GM23338 (cell line): ENCODE measurements at regions not wholly inside any gene's neighbourhood (a gene's known extent, or its start where the extent isn't known, plus 50 kb on each side); places are given as distances from the start of the nearest gene placed in this dataset.

Source experiments
- ATAC-seq: fragments of 200-7000 bp; cut with Tn5 transposase; 3 replicates; pipeline ENCODE4 v1.9.1; 2020
- DNase-seq: peaks from one replicate; pipeline ENCODE4 v3.0.0-alpha.2; 2015; ENCODE audit warnings: low spot score
- H2AFZ ChIP-seq: fragments of 200-600 bp; sonication (generic); 2 replicates; pipeline ENCODE4 v1.8.0; 2016; ENCODE audit warnings: antibody characterized with exemption, mild to moderate bottlenecking, moderate library complexity
- H3F3A ChIP-seq: fragments of 200-600 bp; sonication (generic); replicated peaks from 2 replicates; pipeline ENCODE4 v1.8.0; 2017; ENCODE audit warnings: antibody characterized with exemption, mixed run types, low read depth
- H3K27ac ChIP-seq: fragments of 200-600 bp; sonication (generic); 2 replicates; pipeline ENCODE4 v1.6.1; 2016; ENCODE audit warnings: low read depth
- H3K27me3 ChIP-seq: fragments of 200-600 bp; sonication (generic); 2 replicates; pipeline ENCODE4 v1.8.0; 2016; ENCODE audit warnings: mild to moderate bottlenecking, mixed run types, moderate library complexity; ENCODE audit not compliant: insufficient read depth
- H3K36me3 ChIP-seq: fragments of 200-600 bp; sonication (generic); 2 replicates; pipeline ENCODE4 v1.8.0; 2016; ENCODE audit warnings: mild to moderate bottlenecking; ENCODE audit not compliant: insufficient read depth
- H3K4me1 ChIP-seq: fragments of 200-600 bp; sonication (generic); 2 replicates; pipeline ENCODE4 v1.8.0; 2016; ENCODE audit warnings: mild to moderate bottlenecking, moderate library complexity; ENCODE audit not compliant: insufficient read depth
- H3K4me2 ChIP-seq: fragments of 200-600 bp; sonication (generic); 2 replicates; pipeline ENCODE4 v1.7.1; 2017; ENCODE audit warnings: mixed run types
- H3K4me3 ChIP-seq: fragments of 200-600 bp; sonication (generic); 2 replicates; pipeline ENCODE4 v1.6.1; 2016; ENCODE audit warnings: mixed run types
- H3K79me2 ChIP-seq: fragments of 200-600 bp; sonication (generic); replicated peaks from 2 replicates; pipeline ENCODE4 v1.8.0; 2017; ENCODE audit warnings: mild to moderate bottlenecking; ENCODE audit not compliant: insufficient read depth
- H3K9me2 ChIP-seq: fragments of 200-600 bp; sonication (generic); 2 replicates; pipeline ENCODE4 v1.8.0; 2017; ENCODE audit not compliant: insufficient read depth
- H4K20me1 ChIP-seq: fragments of 200-600 bp; sonication (generic); replicated peaks from 2 replicates; pipeline ENCODE4 v1.8.0; 2017; ENCODE audit warnings: mild to moderate bottlenecking; ENCODE audit not compliant: insufficient read depth
- H3K27ac Mint-ChIP-seq: 2 replicates; pipeline ENCODE4 v1.8.0; 2020; ENCODE audit warnings: inconsistent platforms, mild to moderate bottlenecking, moderate library complexity, mixed read lengths
- H3K27me3 Mint-ChIP-seq: 3 replicates; pipeline ENCODE4 v1.8.0; 2022; ENCODE audit warnings: low read depth, mild to moderate bottlenecking, moderate library complexity, mixed read lengths, inconsistent platforms; ENCODE audit not compliant: insufficient read depth, poor library complexity
- H3K36me3 Mint-ChIP-seq: 3 replicates; pipeline ENCODE4 v1.8.0; 2021; ENCODE audit warnings: low read depth, mild to moderate bottlenecking, inconsistent platforms, moderate library complexity, mixed read lengths
- H3K4me1 Mint-ChIP-seq: 3 replicates; pipeline ENCODE4 v1.8.0; 2020; ENCODE audit warnings: mild to moderate bottlenecking, inconsistent platforms, mixed read lengths
- H3K4me3 Mint-ChIP-seq: 3 replicates; pipeline ENCODE4 v1.8.0; 2021; ENCODE audit warnings: moderate library complexity, mild to moderate bottlenecking, inconsistent platforms, mixed read lengths
- H3K9me3 Mint-ChIP-seq: 3 replicates; pipeline ENCODE4 v1.8.0; 2020; ENCODE audit warnings: moderate library complexity, mild to moderate bottlenecking, inconsistent platforms, mixed read lengths
- CREB1 ChIP-seq: fragments of 250-450 bp; sonication (Bioruptor Pico); IDR thresholded peaks from 2 replicates; pipeline ENCODE4 v1.5.0; 2020; ENCODE audit warnings: low read depth, mild to moderate bottlenecking, moderate library complexity
- ETS1 ChIP-seq: IDR thresholded peaks from 2 replicates; pipeline ENCODE4 v1.6.1; 2016; ENCODE audit warnings: antibody characterized with exemption
- POLR2AphosphoS5 ChIP-seq: IDR thresholded peaks from 2 replicates; pipeline ENCODE4 v1.6.1; 2016; ENCODE audit warnings: antibody characterized with exemption, low read depth
- STAT1 ChIP-seq: IDR thresholded peaks from one replicate; pipeline ENCODE4 v1.6.1; 2016; ENCODE audit warnings: antibody characterized with exemption; ENCODE audit not compliant: unreplicated experiment
- ZNF114 ChIP-seq: fragments of 250-450 bp; sonication (Bioruptor Pico); IDR thresholded peaks from 2 replicates; pipeline ENCODE4 v1.5.0; 2020; ENCODE audit warnings: mild to moderate bottlenecking, moderate library complexity
- ZNF331 ChIP-seq: fragments of 250-450 bp; sonication (Bioruptor Pico); IDR thresholded peaks from 2 replicates; pipeline ENCODE4 v1.5.0; 2020; ENCODE audit warnings: low read depth, mild to moderate bottlenecking, moderate library complexity
- ZNF462 ChIP-seq: fragments of 250-450 bp; sonication (Bioruptor Pico); IDR thresholded peaks from 2 replicates; pipeline ENCODE4 v1.5.0; 2020; ENCODE audit warnings: mild to moderate bottlenecking, moderate library complexity

- no peak overlapping the region for H3K27ac ChIP-seq
- no peaks in the 10 kb centered on the region for H3F3A ChIP-seq
- no peak overlapping the region for H2AFZ ChIP-seq
- no peak overlapping the region for H3K4me3 ChIP-seq
- DNase-seq (no peak), ATAC-seq (no peak)
- H3K9me3 Mint-ChIP-seq = no peaks in the 10 kb centered on the region
- no peaks in the 10 kb centered on the region for H3K36me3 Mint-ChIP-seq
- H3K27me3 Mint-ChIP-seq = no peaks in the 10 kb centered on the region
- H3K9me2 ChIP-seq = no peaks in the 10 kb centered on the region
- no peaks in the 10 kb centered on the region for H4K20me1 ChIP-seq
- H3K4me1 Mint-ChIP-seq = peaks cover 5% of the 10 kb centered on the region; the same call in 2 of the 3 replicates
- H3K27ac Mint-ChIP-seq = no peak overlapping the region
- H3K4me2 ChIP-seq = no peak overlapping the region
- no peaks in the 10 kb centered on the region for H3K27me3 ChIP-seq
- H3K79me2 ChIP-seq = no peaks in the 10 kb centered on the region
- TF ChIP-seq ZNF462 (CRISPR knock-in tag) = no peak
- TF ChIP-seq ZNF331 (CRISPR knock-in tag) = no peak
- TF ChIP-seq POLR2AphosphoS5 = no peak
- TF ChIP-seq STAT1 = no peak
- no peak for TF ChIP-seq ETS1
- TF ChIP-seq CREB1 (CRISPR knock-in tag) = no peak
- no peak for TF ChIP-seq ZNF114 (CRISPR knock-in tag)
- H3K4me1 ChIP-seq = no peaks in the 10 kb centered on the region; the same call in 1 of the 2 replicates
- no peak overlapping the region for H3K4me3 Mint-ChIP-seq
- no peaks in the 10 kb centered on the region for H3K36me3 ChIP-seq
Observed at GRCh38 chr1:177609953-177610352, 359.9 kb downstream of the SEC16B start.
